HG03469 (cell line): ENCODE measurements at regions not wholly inside any gene's neighbourhood (a gene's known extent, or its start where the extent isn't known, plus 50 kb on each side); places are given as distances from the start of the nearest gene placed in this dataset.

ENCODE experiments used
- ATAC-seq: cut with Tn5 transposase; IDR thresholded peaks from one replicate; pipeline ENCODE4 v1.9.1; 2021; ENCODE audit warnings: mild to moderate bottlenecking, moderate library complexity, moderate number of reproducible peaks; ENCODE audit not compliant: unreplicated experiment

DNA sequence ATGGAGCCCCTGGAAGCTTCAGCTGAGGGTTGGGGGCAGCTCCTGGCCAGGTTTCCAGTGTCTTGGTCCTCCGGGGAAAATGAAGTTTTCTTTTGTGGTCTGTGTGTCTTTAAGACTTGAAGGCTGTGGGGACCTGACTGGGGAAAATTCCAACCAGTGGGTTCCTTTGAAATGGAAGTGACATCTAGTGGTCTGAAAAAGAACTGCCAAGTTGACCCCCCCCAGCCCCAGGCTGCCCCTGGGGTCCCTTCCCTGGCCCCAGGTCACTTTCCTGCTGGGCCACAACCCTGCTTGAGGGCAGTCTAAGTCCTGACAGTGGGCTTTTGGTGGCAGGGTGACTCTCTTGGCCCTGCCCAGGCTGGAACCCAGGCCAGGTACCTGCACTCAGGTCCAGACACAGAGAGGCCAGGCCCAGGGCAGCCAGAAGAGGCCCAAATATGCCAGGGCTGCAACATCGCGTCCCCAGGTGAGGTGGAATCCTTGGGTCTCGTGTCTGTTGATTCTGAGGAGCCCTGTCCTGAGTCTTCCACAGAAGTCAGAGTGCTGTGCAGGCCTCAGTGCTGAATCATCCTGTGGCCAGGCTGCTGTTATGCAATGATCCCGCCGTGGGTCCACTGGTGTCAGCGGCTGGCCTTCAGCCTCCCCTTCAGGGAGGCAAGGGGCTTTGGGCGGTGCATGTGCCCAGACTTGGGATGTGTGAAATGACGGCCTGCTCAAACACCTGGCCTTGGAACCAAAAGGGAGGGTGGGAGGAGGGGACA is 68.4 kb downstream of the VEGFA start:
- ATAC-seq: no peak

DNA sequence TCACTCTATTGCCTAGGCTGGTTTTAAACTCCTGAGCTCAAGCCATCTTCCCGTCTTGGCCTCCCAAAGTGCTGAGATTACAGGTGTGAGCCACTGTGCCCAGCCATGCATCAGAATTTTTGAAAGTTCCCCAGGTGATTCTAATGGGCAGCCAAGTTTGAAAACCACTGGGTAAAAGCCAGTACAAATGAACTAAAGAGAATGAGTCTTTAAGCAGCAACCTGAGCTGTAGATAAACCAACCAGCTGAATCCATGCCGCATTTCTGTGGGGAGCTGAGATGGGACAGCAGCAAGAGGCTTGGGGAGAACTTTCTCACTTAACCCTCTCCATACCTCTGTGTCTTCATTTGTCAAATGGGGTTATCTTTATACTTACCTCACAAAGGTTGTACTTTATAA is 67.5 kb downstream of the VEGFA start:
- ATAC-seq: no peak

DNA sequence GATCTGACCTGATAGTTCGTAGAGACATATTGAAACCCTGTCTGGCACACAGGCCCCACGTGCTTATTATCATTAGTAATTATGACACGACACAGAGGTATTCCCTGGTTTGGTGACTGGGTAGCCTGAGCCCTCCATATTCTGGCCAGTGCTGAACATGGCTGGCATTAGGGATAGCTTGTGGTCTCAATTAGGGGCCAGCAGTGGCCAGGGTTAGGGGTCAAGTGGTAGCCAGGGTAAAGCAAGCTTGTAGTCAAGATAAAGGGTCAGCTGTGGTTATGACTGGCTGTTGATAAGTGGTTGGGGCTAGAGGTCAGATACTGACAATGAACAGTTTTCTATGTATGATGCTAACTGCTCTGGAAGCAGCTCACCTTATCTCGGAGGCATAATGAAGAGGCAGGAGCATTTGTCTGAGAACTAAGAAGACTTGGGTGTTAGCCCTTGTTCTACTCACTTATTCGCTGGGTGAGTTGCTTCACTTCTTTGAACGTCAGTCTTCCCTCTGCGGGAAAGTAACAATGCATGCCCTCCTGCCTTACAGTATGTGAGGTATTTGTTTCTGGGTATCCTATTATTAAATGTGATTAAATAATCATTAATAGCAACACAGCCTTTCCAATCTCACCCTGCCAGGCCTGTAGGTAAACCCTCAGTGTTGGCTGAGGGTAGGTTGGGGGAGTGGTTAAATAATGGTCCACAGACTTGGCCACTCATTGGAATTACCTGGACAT is 66.7 kb downstream of the VEGFA start:
- ATAC-seq: no peak
